HG02571 (cell line): ENCODE measurements at regions not wholly inside any gene's neighbourhood (a gene's known extent, or its start where the extent isn't known, plus 50 kb on each side); places are given as distances from the start of the nearest gene placed in this dataset.
"Not testable (repeated sequence)": the region's sequence is repeated elsewhere in the genome, so short reads cannot be mapped to it uniquely, and the experiment has no call there.

ENCODE experiments used
- ATAC-seq: cut with Tn5 transposase; IDR thresholded peaks from one replicate; pipeline ENCODE4 v1.9.1; 2021; ENCODE audit warnings: mild to moderate bottlenecking, moderate library complexity; ENCODE audit not compliant: unreplicated experiment

- ATAC-seq, result no peak
Observed at GRCh38 chr13:64756621-64757020, 2473.5 kb downstream of the PCDH9 start.

GRCh38 chr13:64755961-64756360, 2474.2 kb downstream of the PCDH9 start:
- no peak for ATAC-seq

- ATAC-seq, result no peak
Observed at GRCh38 chr13:64753233-64754000, 2476.7 kb downstream of the PCDH9 start.

- ATAC-seq, result no peak
Observed at GRCh38 chr13:64749301-64749700, 2480.8 kb downstream of the PCDH9 start.

- no peak for ATAC-seq
Observed at GRCh38 chr13:64746845-64747244, 2483.3 kb downstream of the PCDH9 start.

- no peak for ATAC-seq
Observed at GRCh38 chr13:64740493-64740892, 2489.6 kb downstream of the PCDH9 start.

GRCh38 chr13:64725492-64725891, 2504.6 kb downstream of the PCDH9 start:
- no peak for ATAC-seq

- no peak for ATAC-seq
Observed at GRCh38 chr13:64723724-64724123, 2506.4 kb downstream of the PCDH9 start.

GRCh38 chr13:64718116-64718515, 2512.0 kb downstream of the PCDH9 start:
- ATAC-seq, result no peak

GRCh38 chr13:64716936-64717335, 2513.2 kb downstream of the PCDH9 start:
- no peak for ATAC-seq

- no peak for ATAC-seq
Observed at GRCh38 chr13:64709079-64709478, 2521.1 kb downstream of the PCDH9 start.

- ATAC-seq, result no peak
Observed at GRCh38 chr13:64704121-64704649, 2526.0 kb downstream of the PCDH9 start.

- no peak for ATAC-seq
Observed at GRCh38 chr13:64697226-64697625, 2532.9 kb downstream of the PCDH9 start.

GRCh38 chr13:64688893-64689677, 2541.1 kb downstream of the PCDH9 start:
- ATAC-seq, result no peak

GRCh38 chr13:64686536-64686935, 2543.6 kb downstream of the PCDH9 start:
- ATAC-seq, result not testable (repeated sequence)

GRCh38 chr13:64684685-64685431, 2545.3 kb downstream of the PCDH9 start:
- ATAC-seq, result no peak

GRCh38 chr13:64684108-64684507, 2546.0 kb downstream of the PCDH9 start:
- no peak for ATAC-seq

- no peak for ATAC-seq
Observed at GRCh38 chr13:64680739-64681138, 2549.4 kb downstream of the PCDH9 start.

GRCh38 chr13:64675255-64675892, 2554.8 kb downstream of the PCDH9 start:
- no peak for ATAC-seq

- no peak for ATAC-seq
Observed at GRCh38 chr13:64674126-64674525, 2556.0 kb downstream of the PCDH9 start.

GRCh38 chr13:64672751-64673150, 2557.4 kb downstream of the PCDH9 start:
- ATAC-seq, result no peak
